Stimulated activated CD4-positive, alpha-beta T cell treated with anti-CD3 and anti-CD28 coated beads, TNF-alpha, amount 100 ng/mL, for 48 hours (primary cell): ENCODE measurements at regions not wholly inside any gene's neighbourhood (a gene's known extent, or its start where the extent isn't known, plus 50 kb on each side); places are given as distances from the start of the nearest gene placed in this dataset.

Experiments used
- DNase-seq, 3 donors: peaks; one replicate each; pipeline ENCODE4 v3.0.0-alpha.2; 2020; ENCODE audit warnings: low read depth in 3 of 3

GRCh38 chr22:27273853-27274252 lies 527.7 kb downstream of the MN1 start:
- no peak for DNase-seq

DNA sequence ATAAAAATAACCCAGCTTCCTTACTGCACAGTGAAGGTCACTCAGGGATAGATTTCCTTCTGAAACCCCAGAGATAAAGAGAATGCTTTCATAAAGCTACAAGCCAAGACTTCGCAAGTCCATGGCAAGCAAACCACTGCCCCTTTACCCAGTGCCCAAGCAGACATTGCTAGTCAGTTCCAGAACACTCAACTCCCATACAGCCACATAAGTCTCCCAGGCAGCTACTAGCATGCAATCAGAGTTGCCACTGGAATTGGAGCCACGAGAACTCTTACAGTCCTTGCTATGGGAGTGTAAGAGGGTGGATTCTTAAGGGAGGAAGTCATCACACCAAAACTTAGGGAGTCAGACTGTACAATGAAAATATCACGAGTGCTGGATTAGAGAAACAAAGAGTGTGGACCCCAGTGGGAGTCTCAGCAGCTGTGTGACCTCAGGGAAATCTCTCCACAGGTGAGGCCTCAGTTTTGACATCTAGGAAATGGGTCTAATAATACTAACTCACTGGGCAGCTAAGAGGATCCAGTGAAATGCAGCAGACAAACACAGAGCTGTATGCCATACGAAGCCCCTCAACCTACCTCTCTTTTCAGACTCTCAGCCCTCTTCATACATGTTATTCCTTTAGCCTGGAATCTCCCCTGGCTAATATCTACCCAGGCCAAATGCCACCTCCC lies 526.6 kb downstream of the MN1 start:
- no peak for DNase-seq

DNA sequence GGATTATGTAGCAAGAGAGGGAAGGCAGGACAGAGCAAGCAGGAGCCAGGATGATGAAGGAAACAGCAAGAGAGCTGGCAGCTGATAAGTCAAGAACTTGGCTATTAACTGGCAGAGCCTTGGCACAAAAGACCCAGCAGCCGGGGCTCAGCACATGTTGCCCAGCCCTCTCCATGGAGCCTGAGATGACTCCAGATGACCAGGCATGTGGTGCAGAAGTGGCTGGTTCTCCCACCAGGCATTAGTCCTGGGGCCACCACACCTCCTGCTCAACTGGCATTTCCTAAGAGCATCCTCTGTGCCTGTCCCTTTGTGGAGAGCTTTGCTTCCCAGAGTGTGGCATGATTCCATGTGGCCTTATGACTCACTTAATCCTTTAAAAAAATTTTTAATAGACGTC lies 522.6 kb downstream of the MN1 start:
- DNase-seq = no peak

GRCh38 chr22:27283240-27283639 lies 518.3 kb downstream of the MN1 start:
- DNase-seq = no peak

DNA sequence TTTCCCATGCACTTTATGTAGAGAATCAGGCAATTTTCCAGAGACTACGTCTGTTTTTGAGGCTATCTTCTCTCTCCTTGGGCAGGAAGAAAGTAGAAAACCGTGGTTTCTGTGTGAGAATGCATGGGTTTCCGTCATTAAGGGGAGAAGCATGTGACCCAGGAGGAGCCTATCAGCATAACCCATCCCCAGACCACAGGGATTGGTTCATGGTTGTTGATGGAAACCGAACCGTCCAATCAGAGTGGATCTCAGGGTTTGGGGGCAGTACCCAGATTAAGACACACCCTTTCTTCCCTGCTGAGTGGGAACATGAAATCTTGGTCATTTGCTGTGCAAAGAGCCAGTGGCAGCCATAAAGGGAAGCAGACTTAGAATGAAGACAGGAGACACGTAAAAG lies 517.8 kb downstream of the MN1 start:
- no peak for DNase-seq

GRCh38 chr22:27284324-27284723 lies 517.2 kb downstream of the MN1 start:
- DNase-seq = no peak

DNA sequence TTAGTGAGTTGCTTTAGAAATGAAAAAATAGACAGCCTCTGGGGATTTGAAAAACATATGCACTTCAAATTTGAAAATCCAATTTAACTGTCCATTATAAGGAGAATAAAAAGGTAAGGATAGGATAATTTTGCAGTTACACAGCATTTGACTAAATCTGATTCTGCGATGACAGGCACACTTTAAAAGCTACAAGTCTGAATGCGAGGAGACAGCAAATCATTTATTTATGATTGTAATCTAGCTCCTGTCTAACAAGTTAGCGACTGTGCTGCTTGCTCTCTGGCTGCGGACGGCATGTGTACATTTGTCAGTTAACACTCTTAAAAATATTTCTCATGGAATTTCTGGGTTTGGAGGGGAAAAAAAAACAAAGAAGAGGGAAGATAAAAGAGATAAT lies 514.8 kb downstream of the MN1 start:
- DNase-seq = no peak

- no peak for DNase-seq
These were observed 508.8 kb downstream of the MN1 start for GRCh38 chr22:27292542-27293299.

DNA sequence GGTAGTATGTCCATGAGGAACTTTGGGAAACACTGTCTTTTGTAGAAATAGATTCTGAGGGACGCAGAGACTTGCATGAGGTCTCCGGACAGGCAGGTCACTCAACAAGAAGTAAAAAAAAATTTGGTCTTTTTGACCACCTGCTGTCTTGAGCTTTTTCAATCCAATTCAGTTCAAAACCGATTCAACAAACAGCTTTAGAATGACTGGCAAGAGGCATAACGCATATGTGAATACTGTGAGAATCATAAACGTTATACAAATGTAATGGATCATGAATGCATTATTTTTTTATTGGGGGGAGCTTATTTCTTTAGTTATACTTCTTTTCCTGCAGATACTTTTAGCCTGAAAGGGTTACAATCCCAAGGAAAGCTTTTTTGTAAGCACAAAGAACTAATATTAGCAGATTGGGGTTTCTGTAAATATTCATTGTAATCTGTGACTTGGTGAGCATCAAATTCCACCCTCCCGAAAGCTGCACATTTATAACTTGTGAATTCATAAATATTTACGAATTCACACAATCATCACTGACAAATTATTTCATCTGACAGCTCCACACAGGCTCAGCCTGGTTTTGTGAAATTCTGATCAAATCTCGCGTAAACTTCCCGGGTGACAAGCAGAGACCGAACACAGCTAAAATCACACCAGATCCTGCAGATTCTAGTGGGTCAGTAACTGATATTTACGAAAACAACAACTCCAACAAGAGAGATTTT lies 507.7 kb downstream of the MN1 start:
- DNase-seq = no peak

DNA sequence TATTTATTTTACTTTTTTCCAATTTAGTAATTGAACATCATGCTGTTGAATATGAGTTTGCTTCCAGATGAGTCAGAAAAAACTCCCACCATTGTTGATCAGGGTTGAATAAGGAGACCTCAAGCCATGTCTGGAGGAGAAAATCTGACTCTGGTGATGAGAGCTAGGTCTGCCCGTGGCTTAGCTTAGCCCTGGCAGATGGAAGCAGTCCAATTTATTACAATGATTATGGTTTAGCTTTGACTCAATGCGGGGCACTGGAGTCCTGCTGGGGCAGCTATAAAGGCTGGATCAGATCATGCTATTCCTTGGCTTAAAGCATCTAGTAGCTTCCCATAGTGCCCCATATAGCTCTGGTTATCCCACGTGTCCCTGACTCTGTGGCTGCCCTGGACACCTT lies 506.5 kb downstream of the MN1 start:
- no peak for DNase-seq

DNA sequence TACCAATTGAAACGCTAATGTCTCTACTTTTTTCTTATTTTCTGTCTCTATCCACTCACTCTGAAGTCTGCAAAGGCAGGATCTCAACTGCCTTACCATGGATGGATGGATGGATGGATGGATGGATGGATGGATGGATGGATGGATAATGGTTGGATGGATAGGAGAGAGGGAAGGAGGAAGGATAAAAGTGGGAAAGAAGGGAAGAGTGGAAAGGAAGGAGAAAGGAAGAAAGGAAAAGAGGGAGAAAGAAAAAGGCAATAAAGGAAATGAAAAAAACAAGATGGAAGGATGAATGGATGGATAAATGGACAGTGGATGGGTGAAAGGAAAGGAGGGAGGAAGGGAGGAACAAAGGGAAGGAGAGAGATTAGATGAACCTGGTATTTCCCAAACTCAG lies 506.0 kb downstream of the MN1 start:
- DNase-seq = no peak

- DNase-seq = no peak
These were observed 505.4 kb downstream of the MN1 start for GRCh38 chr22:27296091-27296675.

DNA sequence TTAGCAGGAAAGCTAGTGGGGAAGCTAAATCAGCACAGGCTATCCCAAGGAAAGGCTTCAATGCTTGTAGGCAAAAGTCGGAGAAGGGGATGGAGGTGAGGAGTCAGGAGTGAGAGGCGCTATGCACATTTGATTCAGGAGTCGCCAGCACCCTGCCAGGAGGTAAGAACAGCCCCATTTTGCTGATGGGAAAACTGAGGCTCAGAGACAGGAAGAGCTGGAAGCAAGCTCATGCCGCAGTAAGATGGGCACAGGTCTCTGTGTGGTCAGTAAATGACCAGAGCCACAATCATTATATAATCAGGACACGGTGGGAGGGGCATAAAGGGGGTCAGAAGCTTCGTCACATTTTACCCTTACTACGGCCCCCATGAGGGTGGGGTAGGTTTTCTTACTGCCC lies 504.4 kb downstream of the MN1 start:
- DNase-seq = no peak

GRCh38 chr22:27298332-27298731 lies 503.2 kb downstream of the MN1 start:
- DNase-seq = no peak

- DNase-seq = no peak
These were observed 502.8 kb downstream of the MN1 start for GRCh38 chr22:27298742-27299141.

- DNase-seq = no peak
These were observed 502.1 kb downstream of the MN1 start for GRCh38 chr22:27299181-27300085.

GRCh38 chr22:27300536-27301285 lies 500.8 kb downstream of the MN1 start:
- DNase-seq = no peak

- DNase-seq = no peak
These were observed 499.1 kb downstream of the MN1 start for GRCh38 chr22:27302501-27302900.

GRCh38 chr22:27303718-27304117 lies 497.8 kb downstream of the MN1 start:
- no peak for DNase-seq

- DNase-seq = no peak
These were observed 494.8 kb downstream of the MN1 start for GRCh38 chr22:27306771-27307170.
